Activated CD8-positive, alpha-beta memory T cell treated with anti-CD3 and anti-CD28 coated beads, Interleukin-2, amount 10 ng/mL, durations not matched to agents 7 days and 5 days (primary cell): ENCODE measurements at regions not wholly inside any gene's neighbourhood (a gene's known extent, or its start where the extent isn't known, plus 50 kb on each side); places are given as distances from the start of the nearest gene placed in this dataset.

Experiments used
- ATAC-seq: fragments of 150-1000 bp; cut with Tn5 transposase; one replicate; pipeline ENCODE4 v1.10.0; 2021; ENCODE audit warnings: moderate library complexity
- CTCF ChIA-PET: fragments of 350-600 bp; sonication (Branson Sonifier 250); formaldehyde crosslinking; loops from one replicate; lab custom pipeline; 2021; ENCODE audit warnings: antibody characterized with exemption; lab: Charles Lee
- DNase-seq: peaks from one replicate; pipeline ENCODE4 v3.0.0-alpha.2; 2020
- H3K27ac Mint-ChIP-seq: one replicate; pipeline ENCODE4 v1.8.0; 2021; ENCODE audit warnings: mild to moderate bottlenecking, mixed read lengths
- H3K27me3 Mint-ChIP-seq: one replicate; pipeline ENCODE4 v1.8.0; 2021; ENCODE audit warnings: mixed read lengths
- H3K36me3 Mint-ChIP-seq: one replicate; pipeline ENCODE4 v1.8.0; 2021; ENCODE audit warnings: mild to moderate bottlenecking, mixed read lengths
- H3K4me1 Mint-ChIP-seq: one replicate; pipeline ENCODE4 v1.8.0; 2021; ENCODE audit warnings: mixed read lengths
- H3K4me3 Mint-ChIP-seq: one replicate; pipeline ENCODE4 v1.8.0; 2021; ENCODE audit warnings: mild to moderate bottlenecking, moderate library complexity, mixed read lengths
- H3K9me3 Mint-ChIP-seq: one replicate; pipeline ENCODE4 v1.8.0; 2022; ENCODE audit warnings: low read depth, mixed read lengths

- CTCF ChIA-PET, result interaction anchor here (0.9 kb wide), 1 partner anchor 12 kb away, joined by 4 read pairs; no protein-coding TSS in a partner anchor
- no peak for ATAC-seq
- H3K27me3 Mint-ChIP-seq, result peaks cover 28% of the 10 kb centered on the region
- no peak for DNase-seq
- H3K36me3 Mint-ChIP-seq, result no peaks in the 10 kb centered on the region
- H3K9me3 Mint-ChIP-seq, result no peaks in the 10 kb centered on the region
- peaks cover 10% of the 10 kb centered on the region for H3K4me1 Mint-ChIP-seq
- no peak overlapping the region for H3K27ac Mint-ChIP-seq
- no peak overlapping the region for H3K4me3 Mint-ChIP-seq
Measured at GRCh38 chr13:30561511-30561910, 56.2 kb upstream of the USPL1 start.

- ATAC-seq (no peak), DNase-seq (no peak)
- no peaks in the 10 kb centered on the region for H3K36me3 Mint-ChIP-seq
- no peaks in the 10 kb centered on the region for H3K9me3 Mint-ChIP-seq
- no peak overlapping the region for H3K4me3 Mint-ChIP-seq
- CTCF ChIA-PET, result interaction anchor here (0.9 kb wide), 1 partner anchor 46 kb away, joined by 3 read pairs; no protein-coding TSS in a partner anchor
- H3K27me3 Mint-ChIP-seq, result peaks cover 20% of the 10 kb centered on the region
- no peak overlapping the region for H3K27ac Mint-ChIP-seq
- peaks cover 27% of the 10 kb centered on the region for H3K4me1 Mint-ChIP-seq
Measured at GRCh38 chr13:30564489-30564888, 53.2 kb upstream of the USPL1 start.

- peaks cover 12% of the 10 kb centered on the region for H3K27me3 Mint-ChIP-seq
- H3K36me3 Mint-ChIP-seq, result no peaks in the 10 kb centered on the region
- CTCF ChIA-PET, result no interaction called here
- H3K4me3 Mint-ChIP-seq, result no peak overlapping the region
- ATAC-seq (peak; percentile 24), DNase-seq (peak; percentile 51)
- no peak overlapping the region for H3K27ac Mint-ChIP-seq
- peaks cover 36% of the 10 kb centered on the region for H3K4me1 Mint-ChIP-seq
- no peaks in the 10 kb centered on the region for H3K9me3 Mint-ChIP-seq
Measured at GRCh38 chr13:30565658-30566057, 52.1 kb upstream of the USPL1 start.

GRCh38 chr13:30567072-30567471, 50.6 kb upstream of the USPL1 start:
- DNase-seq, result no peak
- ATAC-seq, result peak; percentile 25
- CTCF ChIA-PET, result interaction anchor here (0.7 kb wide), 1 partner anchor 48 kb away, joined by 3 read pairs; no protein-coding TSS in a partner anchor
- Mint-ChIP-seq H3K4me3 (no peak overlapping the region), H3K4me1 (peaks cover 46% of the 10 kb centered on the region), H3K9me3 (no peaks in the 10 kb centered on the region), H3K27ac (no peak overlapping the region), H3K36me3 (no peaks in the 10 kb centered on the region), H3K27me3 (peaks cover 2% of the 10 kb centered on the region)
